ENCODE measurements at regions not wholly inside any gene's neighbourhood (a gene's known extent, or its start where the extent isn't known, plus 50 kb on each side); places are given as distances from the start of the nearest gene placed in this dataset.

- H3K36me3 ChIP-seq (ENCODE audit: insufficient read depth, low read length) = no peaks in the 10 kb centered on the region
- no peaks in the 10 kb centered on the region; the same call in 1 of the 2 replicates for H3K27me3 ChIP-seq (ENCODE audit: insufficient read depth, low read length)
- H3K9me3 ChIP-seq (ENCODE audit: low read length) = no peaks in the 10 kb centered on the region
- H3K9ac ChIP-seq (ENCODE audit: low read length) = no peak overlapping the region
- no peaks in the 10 kb centered on the region for H3K4me1 ChIP-seq (ENCODE audit: insufficient read depth, low read length, severe bottlenecking)
- no peaks in the 10 kb centered on the region for H3K79me2 ChIP-seq (ENCODE audit: insufficient read depth, low read length)
- H3K27ac ChIP-seq (ENCODE audit: low read depth, low read length, poor library complexity, severe bottlenecking) = no peak overlapping the region
- H3F3A ChIP-seq (ENCODE audit: insufficient read depth, low read length) = no peaks in the 10 kb centered on the region
- TF ChIP-seq EZH2 (IDR thresholded peaks at IDR 0.05; ENCODE audit: borderline replicate concordance, low read length) = no peak
- TF ChIP-seq CTCF (IDR thresholded peaks at IDR 0.05; ENCODE audit: low read length) = no peak
- no peak overlapping the region for H3K4me3 ChIP-seq (ENCODE audit: low read depth, low read length, poor library complexity, severe bottlenecking)
- H3K9me2 ChIP-seq (ENCODE audit: low read depth, low read length) = no peaks in the 10 kb centered on the region
- no peaks in the 10 kb centered on the region for H4K20me1 ChIP-seq (ENCODE audit: insufficient read depth, low read length)
- no peak overlapping the region for H2AFZ ChIP-seq (ENCODE audit: low read length)
- H3K4me2 ChIP-seq (ENCODE audit: low read length) = no peak overlapping the region
Observed at GRCh38 chr5:62690421-62690820, 111.8 kb downstream of the LRRC70 start.

- no peaks in the 10 kb centered on the region for H3K79me2 ChIP-seq (ENCODE audit: insufficient read depth, low read length)
- H3K9me3 ChIP-seq (ENCODE audit: low read length) = no peaks in the 10 kb centered on the region
- H3F3A ChIP-seq (ENCODE audit: insufficient read depth, low read length) = no peaks in the 10 kb centered on the region
- H3K9me2 ChIP-seq (ENCODE audit: low read depth, low read length) = no peaks in the 10 kb centered on the region
- no peaks in the 10 kb centered on the region for H3K4me1 ChIP-seq (ENCODE audit: insufficient read depth, low read length, severe bottlenecking)
- no peak overlapping the region for H2AFZ ChIP-seq (ENCODE audit: low read length)
- H3K36me3 ChIP-seq (ENCODE audit: insufficient read depth, low read length) = no peaks in the 10 kb centered on the region
- TF ChIP-seq EZH2 (IDR thresholded peaks at IDR 0.05; ENCODE audit: borderline replicate concordance, low read length) (no peak), CTCF (IDR thresholded peaks at IDR 0.05; ENCODE audit: low read length) (no peak)
- no peak overlapping the region for H3K4me2 ChIP-seq (ENCODE audit: low read length)
- no peak overlapping the region for H3K9ac ChIP-seq (ENCODE audit: low read length)
- no peaks in the 10 kb centered on the region; the same call in 1 of the 2 replicates for H3K27me3 ChIP-seq (ENCODE audit: insufficient read depth, low read length)
- H3K4me3 ChIP-seq (ENCODE audit: low read depth, low read length, poor library complexity, severe bottlenecking) = no peak overlapping the region
- H4K20me1 ChIP-seq (ENCODE audit: insufficient read depth, low read length) = no peaks in the 10 kb centered on the region
- no peak overlapping the region for H3K27ac ChIP-seq (ENCODE audit: low read depth, low read length, poor library complexity, severe bottlenecking)
Observed at GRCh38 chr5:62689599-62690368, 111.2 kb downstream of the LRRC70 start.

- Histone ChIP-seq H3K4me3 (ENCODE audit: low read depth, low read length, poor library complexity, severe bottlenecking) (no peak overlapping the region), H3K79me2 (ENCODE audit: insufficient read depth, low read length) (no peaks in the 10 kb centered on the region), H3K4me2 (ENCODE audit: low read length) (no peak overlapping the region), H3K27me3 (ENCODE audit: insufficient read depth, low read length) (no peaks in the 10 kb centered on the region), H4K20me1 (ENCODE audit: insufficient read depth, low read length) (no peaks in the 10 kb centered on the region), H3K9me2 (ENCODE audit: low read depth, low read length) (no peaks in the 10 kb centered on the region), H3K4me1 (ENCODE audit: insufficient read depth, low read length, severe bottlenecking) (no peaks in the 10 kb centered on the region), H3K9me3 (ENCODE audit: low read length) (no peaks in the 10 kb centered on the region), H3K36me3 (ENCODE audit: insufficient read depth, low read length) (no peaks in the 10 kb centered on the region), H3K27ac (ENCODE audit: low read depth, low read length, poor library complexity, severe bottlenecking) (no peak overlapping the region), H3K9ac (ENCODE audit: low read length) (no peak overlapping the region), H3F3A (ENCODE audit: insufficient read depth, low read length) (no peaks in the 10 kb centered on the region), H2AFZ (ENCODE audit: low read length) (no peak overlapping the region)
- no peak for TF ChIP-seq EZH2 (IDR thresholded peaks at IDR 0.05; ENCODE audit: borderline replicate concordance, low read length)
- no peak for TF ChIP-seq CTCF (IDR thresholded peaks at IDR 0.05; ENCODE audit: low read length)
Observed at GRCh38 chr5:62686692-62687091, 108.1 kb downstream of the LRRC70 start.

All from OCI-LY1 (cell line).